ENCODE measurements at regions not wholly inside any gene's neighbourhood (a gene's known extent, or its start where the extent isn't known, plus 50 kb on each side); places are given as distances from the start of the nearest gene placed in this dataset.
"Not testable (repeated sequence)": the region's sequence is repeated elsewhere in the genome, so short reads cannot be mapped to it uniquely, and the experiment has no call there.

- no peak for DNase-seq
Observed at GRCh38 chr19:28581468-28581770, 631.5 kb downstream of the UQCRFS1 start.

GRCh38 chr19:28578786-28579505 lies 634.0 kb downstream of the UQCRFS1 start:
- DNase-seq, result no peak

- DNase-seq, result no peak
Observed at GRCh38 chr19:28578208-28578607, 634.7 kb downstream of the UQCRFS1 start.

- DNase-seq, result no peak
Observed at GRCh38 chr19:28577666-28578065, 635.3 kb downstream of the UQCRFS1 start.

GRCh38 chr19:28577233-28577632 lies 635.7 kb downstream of the UQCRFS1 start:
- no peak for DNase-seq

- DNase-seq, result no peak
Observed at GRCh38 chr19:28575816-28576215, 637.1 kb downstream of the UQCRFS1 start.

- not testable (repeated sequence) for DNase-seq
Observed at GRCh38 chr19:28575312-28575711, 637.6 kb downstream of the UQCRFS1 start.

GRCh38 chr19:28574212-28574611 lies 638.7 kb downstream of the UQCRFS1 start:
- DNase-seq, result no peak

GRCh38 chr19:28569132-28570131 lies 643.5 kb downstream of the UQCRFS1 start:
- DNase-seq, result no peak

GRCh38 chr19:28567834-28568233 lies 645.1 kb downstream of the UQCRFS1 start:
- no peak for DNase-seq

- no peak for DNase-seq
Observed at GRCh38 chr19:28563964-28564921, 648.7 kb downstream of the UQCRFS1 start.

GRCh38 chr19:28560786-28561185 lies 652.2 kb downstream of the UQCRFS1 start:
- no peak for DNase-seq

GRCh38 chr19:28558783-28559182 lies 654.2 kb downstream of the UQCRFS1 start:
- DNase-seq, result no peak

GRCh38 chr19:28556371-28556770 lies 656.6 kb downstream of the UQCRFS1 start:
- DNase-seq, result no peak

- DNase-seq, result no peak
Observed at GRCh38 chr19:28555317-28555716, 657.6 kb downstream of the UQCRFS1 start.

- DNase-seq, result no peak
Observed at GRCh38 chr19:28554321-28555091, 658.4 kb downstream of the UQCRFS1 start.

GRCh38 chr19:28553764-28554163 lies 659.2 kb downstream of the UQCRFS1 start:
- DNase-seq, result no peak

- DNase-seq, result no peak
Observed at GRCh38 chr19:28553005-28553404, 659.9 kb downstream of the UQCRFS1 start.

- no peak for DNase-seq
Observed at GRCh38 chr19:28549680-28550277, 663.2 kb downstream of the UQCRFS1 start.

GRCh38 chr19:28546148-28546685 lies 666.7 kb downstream of the UQCRFS1 start:
- DNase-seq, result no peak

GRCh38 chr19:28545397-28545796 lies 667.6 kb downstream of the UQCRFS1 start:
- not testable (repeated sequence) for DNase-seq
